Activated naive CD8-positive, alpha-beta T cell treated with anti-CD3 and anti-CD28 coated beads for 36 hours (primary cell): ENCODE measurements at regions not wholly inside any gene's neighbourhood (a gene's known extent, or its start where the extent isn't known, plus 50 kb on each side); places are given as distances from the start of the nearest gene placed in this dataset.
"Not testable (repeated sequence)": the region's sequence is repeated elsewhere in the genome, so short reads cannot be mapped to it uniquely, and the experiment has no call there.

Experiments
- DNase-seq: peaks from one replicate; pipeline ENCODE4 v3.0.0; 2021
- H3K27ac Mint-ChIP-seq: one replicate; pipeline ENCODE4 v1.8.0; 2022; ENCODE audit warnings: mild to moderate bottlenecking, moderate library complexity, mixed read lengths
- H3K27me3 Mint-ChIP-seq: one replicate; pipeline ENCODE4 v1.8.0; 2022; ENCODE audit warnings: mild to moderate bottlenecking, mixed read lengths
- H3K36me3 Mint-ChIP-seq: one replicate; pipeline ENCODE4 v1.8.0; 2021; ENCODE audit warnings: mild to moderate bottlenecking, mixed read lengths
- H3K4me1 Mint-ChIP-seq: one replicate; pipeline ENCODE4 v1.8.0; 2021; ENCODE audit warnings: mixed read lengths
- H3K4me3 Mint-ChIP-seq: one replicate; pipeline ENCODE4 v1.8.0; 2022; ENCODE audit warnings: mild to moderate bottlenecking, moderate library complexity, mixed read lengths
- H3K9me3 Mint-ChIP-seq: one replicate; pipeline ENCODE4 v1.8.0; 2022; ENCODE audit warnings: mixed read lengths

GRCh38 chr9:1173993-1174392, 123.8 kb downstream of the DMRT2 start:
- no peak overlapping the region for H3K4me3 Mint-ChIP-seq

GRCh38 chr9:1179366-1179765, 129.2 kb downstream of the DMRT2 start:
- no peak for DNase-seq
- Mint-ChIP-seq H3K27ac (no peak overlapping the region), H3K27me3 (no peaks in the 10 kb centered on the region), H3K36me3 (no peaks in the 10 kb centered on the region), H3K9me3 (peaks cover 3% of the 10 kb centered on the region), H3K4me3 (no peak overlapping the region), H3K4me1 (no peaks in the 10 kb centered on the region)

More at GRCh38 chr9:1173993-1174392, 123.8 kb downstream of the DMRT2 start:
- no peaks in the 10 kb centered on the region for H3K27me3 Mint-ChIP-seq
- H3K4me1 Mint-ChIP-seq = no peaks in the 10 kb centered on the region
- no peaks in the 10 kb centered on the region for H3K36me3 Mint-ChIP-seq
- H3K27ac Mint-ChIP-seq = no peak overlapping the region
- DNase-seq = no peak
- H3K9me3 Mint-ChIP-seq = peaks cover 3% of the 10 kb centered on the region

- Mint-ChIP-seq H3K27ac (no peak overlapping the region), H3K4me1 (no peaks in the 10 kb centered on the region), H3K27me3 (no peaks in the 10 kb centered on the region), H3K36me3 (no peaks in the 10 kb centered on the region), H3K9me3 (peaks cover 6% of the 10 kb centered on the region), H3K4me3 (no peak overlapping the region)
- DNase-seq = no peak
Measured at GRCh38 chr9:1184146-1184545, 134.0 kb downstream of the DMRT2 start.

GRCh38 chr9:1187137-1187536, 137.0 kb downstream of the DMRT2 start:
- H3K36me3 Mint-ChIP-seq, H3K27ac Mint-ChIP-seq, H3K27me3 Mint-ChIP-seq, H3K4me3 Mint-ChIP-seq, DNase-seq, H3K4me1 Mint-ChIP-seq: not testable (repeated sequence)
- peaks cover 13% of the 10 kb centered on the region for H3K9me3 Mint-ChIP-seq

- not testable (repeated sequence) for H3K36me3 Mint-ChIP-seq, H3K27me3 Mint-ChIP-seq, H3K4me3 Mint-ChIP-seq, DNase-seq, H3K9me3 Mint-ChIP-seq, H3K27ac Mint-ChIP-seq, H3K4me1 Mint-ChIP-seq
Measured at GRCh38 chr9:1195636-1196035, 145.5 kb downstream of the DMRT2 start.

- peaks cover 4% of the 10 kb centered on the region for H3K27me3 Mint-ChIP-seq
- no peaks in the 10 kb centered on the region for H3K36me3 Mint-ChIP-seq
- H3K27ac Mint-ChIP-seq = no peak overlapping the region
- H3K9me3 Mint-ChIP-seq = peaks cover under 1% of the 10 kb centered on the region
- no peaks in the 10 kb centered on the region for H3K4me1 Mint-ChIP-seq
- no peak overlapping the region for H3K4me3 Mint-ChIP-seq
- no peak for DNase-seq
Measured at GRCh38 chr9:1198085-1198484, 147.9 kb downstream of the DMRT2 start.

GRCh38 chr9:1200847-1201251, 150.7 kb downstream of the DMRT2 start:
- Mint-ChIP-seq H3K4me3 (no peak overlapping the region), H3K9me3 (no peaks in the 10 kb centered on the region), H3K27ac (no peak overlapping the region), H3K36me3 (no peaks in the 10 kb centered on the region), H3K4me1 (no peaks in the 10 kb centered on the region), H3K27me3 (peaks cover 4% of the 10 kb centered on the region)
- no peak for DNase-seq

- H3K4me1 Mint-ChIP-seq = no peaks in the 10 kb centered on the region
Measured at GRCh38 chr9:1201262-1201661, 151.1 kb downstream of the DMRT2 start.

GRCh38 chr9:1201901-1202300, 151.7 kb downstream of the DMRT2 start:
- no peaks in the 10 kb centered on the region for H3K9me3 Mint-ChIP-seq
- no peaks in the 10 kb centered on the region for H3K27me3 Mint-ChIP-seq
- no peak for DNase-seq
- no peaks in the 10 kb centered on the region for H3K4me1 Mint-ChIP-seq
- H3K4me3 Mint-ChIP-seq = no peak overlapping the region
- H3K27ac Mint-ChIP-seq = no peak overlapping the region
- H3K36me3 Mint-ChIP-seq = no peaks in the 10 kb centered on the region

More at GRCh38 chr9:1201262-1201661, 151.1 kb downstream of the DMRT2 start:
- no peak overlapping the region for H3K27ac Mint-ChIP-seq
- no peaks in the 10 kb centered on the region for H3K9me3 Mint-ChIP-seq
- H3K36me3 Mint-ChIP-seq = no peaks in the 10 kb centered on the region
- no peak overlapping the region for H3K4me3 Mint-ChIP-seq
- no peak for DNase-seq
- peaks cover under 1% of the 10 kb centered on the region for H3K27me3 Mint-ChIP-seq

GRCh38 chr9:1202512-1203280, 152.5 kb downstream of the DMRT2 start:
- Mint-ChIP-seq H3K4me1 (no peaks in the 10 kb centered on the region), H3K27me3 (no peaks in the 10 kb centered on the region), H3K27ac (no peak overlapping the region), H3K36me3 (no peaks in the 10 kb centered on the region), H3K4me3 (no peak overlapping the region), H3K9me3 (no peaks in the 10 kb centered on the region)
- no peak for DNase-seq

- Mint-ChIP-seq H3K4me3 (no peak overlapping the region), H3K36me3 (no peaks in the 10 kb centered on the region), H3K9me3 (peaks cover 5% of the 10 kb centered on the region), H3K27me3 (no peaks in the 10 kb centered on the region), H3K27ac (no peak overlapping the region), H3K4me1 (no peaks in the 10 kb centered on the region)
- no peak for DNase-seq
Measured at GRCh38 chr9:1207686-1208085, 157.5 kb downstream of the DMRT2 start.

GRCh38 chr9:1208157-1208556, 158.0 kb downstream of the DMRT2 start:
- Mint-ChIP-seq H3K27ac (no peak overlapping the region), H3K9me3 (peaks cover 5% of the 10 kb centered on the region), H3K4me1 (no peaks in the 10 kb centered on the region), H3K4me3 (no peak overlapping the region), H3K27me3 (no peaks in the 10 kb centered on the region), H3K36me3 (no peaks in the 10 kb centered on the region)
- DNase-seq = no peak

GRCh38 chr9:1210954-1211353, 160.8 kb downstream of the DMRT2 start:
- no peak for DNase-seq
- peaks cover 5% of the 10 kb centered on the region for H3K9me3 Mint-ChIP-seq
- no peaks in the 10 kb centered on the region for H3K4me1 Mint-ChIP-seq
- H3K4me3 Mint-ChIP-seq = no peak overlapping the region
- H3K27ac Mint-ChIP-seq = no peak overlapping the region
- no peaks in the 10 kb centered on the region for H3K36me3 Mint-ChIP-seq
- no peaks in the 10 kb centered on the region for H3K27me3 Mint-ChIP-seq

- Mint-ChIP-seq H3K9me3 (no peaks in the 10 kb centered on the region), H3K4me1 (no peaks in the 10 kb centered on the region), H3K36me3 (no peaks in the 10 kb centered on the region), H3K27me3 (no peaks in the 10 kb centered on the region), H3K27ac (no peak overlapping the region), H3K4me3 (no peak overlapping the region)
- no peak for DNase-seq
Measured at GRCh38 chr9:1216532-1216931, 166.4 kb downstream of the DMRT2 start.

GRCh38 chr9:1217076-1217475, 166.9 kb downstream of the DMRT2 start:
- H3K9me3 Mint-ChIP-seq = no peaks in the 10 kb centered on the region
- H3K27ac Mint-ChIP-seq = no peak overlapping the region
- H3K27me3 Mint-ChIP-seq = no peaks in the 10 kb centered on the region
- no peaks in the 10 kb centered on the region for H3K36me3 Mint-ChIP-seq
- no peaks in the 10 kb centered on the region for H3K4me1 Mint-ChIP-seq
- H3K4me3 Mint-ChIP-seq = no peak overlapping the region
- no peak for DNase-seq

- Mint-ChIP-seq H3K4me3 (no peak overlapping the region), H3K36me3 (no peaks in the 10 kb centered on the region), H3K27me3 (peaks cover 7% of the 10 kb centered on the region), H3K4me1 (no peaks in the 10 kb centered on the region), H3K9me3 (no peaks in the 10 kb centered on the region), H3K27ac (no peak overlapping the region)
- DNase-seq = no peak
Measured at GRCh38 chr9:1219284-1219683, 169.1 kb downstream of the DMRT2 start.
